ENCODE measurements at regions not wholly inside any gene's neighbourhood (a gene's known extent, or its start where the extent isn't known, plus 50 kb on each side); places are given as distances from the start of the nearest gene placed in this dataset.
"Not testable (repeated sequence)": the region's sequence is repeated elsewhere in the genome, so short reads cannot be mapped to it uniquely, and the experiment has no call there.

DNA sequence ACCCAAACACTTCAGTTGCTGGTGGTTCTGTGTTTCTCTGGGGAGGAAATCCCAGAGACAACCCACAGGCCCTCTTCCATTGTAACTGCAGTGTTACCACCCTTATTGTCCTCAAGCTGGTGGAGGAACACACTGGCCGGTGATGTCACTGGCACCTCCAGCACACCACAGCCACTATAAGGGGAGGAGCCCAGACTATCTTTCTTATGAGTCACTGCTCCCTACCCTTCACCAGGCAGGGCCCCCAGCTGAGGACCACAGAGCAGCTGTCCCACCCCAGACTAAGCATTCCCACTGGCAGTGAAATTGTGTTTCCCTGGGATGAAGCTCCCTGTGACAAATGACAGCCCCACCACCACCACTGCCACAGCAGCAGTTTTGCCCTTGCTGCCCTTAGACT is 171.8 kb upstream of the FGF16 start:
- WGBS, 2 donors = 83% methylated on average over 1 of the region's 1 CpG; no CpG with 5 or more reads in 1 of the 2 donors
- Histone ChIP-seq H3K27me3 (no peaks in the 10 kb centered on the region), H3K4me3 (no peak overlapping the region), H3K27ac (no peak overlapping the region), H3K4me1 (no peaks in the 10 kb centered on the region), H3K9me3 (no peaks in the 10 kb centered on the region), H3K36me3 (ENCODE audit: low read depth, missing control alignments) (no peaks in the 10 kb centered on the region)
- no peak for DNase-seq
- TF ChIP-seq, protein P1, sequence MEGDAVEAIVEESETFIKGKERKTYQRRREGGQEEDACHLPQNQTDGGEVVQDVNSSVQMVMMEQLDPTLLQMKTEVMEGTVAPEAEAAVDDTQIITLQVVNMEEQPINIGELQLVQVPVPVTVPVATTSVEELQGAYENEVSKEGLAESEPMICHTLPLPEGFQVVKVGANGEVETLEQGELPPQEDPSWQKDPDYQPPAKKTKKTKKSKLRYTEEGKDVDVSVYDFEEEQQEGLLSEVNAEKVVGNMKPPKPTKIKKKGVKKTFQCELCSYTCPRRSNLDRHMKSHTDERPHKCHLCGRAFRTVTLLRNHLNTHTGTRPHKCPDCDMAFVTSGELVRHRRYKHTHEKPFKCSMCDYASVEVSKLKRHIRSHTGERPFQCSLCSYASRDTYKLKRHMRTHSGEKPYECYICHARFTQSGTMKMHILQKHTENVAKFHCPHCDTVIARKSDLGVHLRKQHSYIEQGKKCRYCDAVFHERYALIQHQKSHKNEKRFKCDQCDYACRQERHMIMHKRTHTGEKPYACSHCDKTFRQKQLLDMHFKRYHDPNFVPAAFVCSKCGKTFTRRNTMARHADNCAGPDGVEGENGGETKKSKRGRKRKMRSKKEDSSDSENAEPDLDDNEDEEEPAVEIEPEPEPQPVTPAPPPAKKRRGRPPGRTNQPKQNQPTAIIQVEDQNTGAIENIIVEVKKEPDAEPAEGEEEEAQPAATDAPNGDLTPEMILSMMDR (IDR thresholded peaks at IDR 0.05) = no peak
- intact Hi-C loops (cut with DNase I; ENCODE audit: low total_unique reads) = no loop called here

DNA sequence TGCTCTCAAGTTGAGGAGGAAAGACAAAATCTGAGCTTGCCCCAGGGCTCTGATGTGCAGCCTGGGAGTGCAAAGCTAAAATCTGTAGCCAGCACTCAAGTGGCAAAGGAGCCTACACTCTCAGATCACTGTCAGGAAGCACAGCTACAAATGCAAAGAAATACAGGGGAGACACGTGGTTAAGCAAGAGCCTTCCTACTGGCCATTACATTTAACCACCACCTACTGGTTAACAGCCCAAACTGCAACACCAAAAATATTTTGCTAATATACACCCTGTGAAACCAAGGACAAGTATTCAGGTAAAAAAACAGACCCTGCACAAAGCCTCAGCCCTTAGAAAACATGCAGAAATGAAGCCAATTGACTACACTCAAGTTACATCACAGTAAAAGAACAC is 170.4 kb upstream of the FGF16 start:
- intact Hi-C loops (cut with DNase I; ENCODE audit: low total_unique reads) = no loop called here
- WGBS, 2 donors = 0% methylated on average over 1 of the region's 1 CpG; no CpG with 5 or more reads in 1 of the 2 donors
- Histone ChIP-seq H3K4me3 (no peak overlapping the region), H3K9me3 (no peaks in the 10 kb centered on the region), H3K27ac (no peak overlapping the region), H3K4me1 (no peaks in the 10 kb centered on the region), H3K36me3 (ENCODE audit: low read depth, missing control alignments) (no peaks in the 10 kb centered on the region), H3K27me3 (no peaks in the 10 kb centered on the region)
- DNase-seq = no peak
- TF ChIP-seq, protein P1 (IDR thresholded peaks at IDR 0.05) = no peak
- TF ChIP-seq POLR2A (IDR thresholded peaks at IDR 0.05) = no peak

GRCh38 chrX:77277911-77278310 is 169.3 kb upstream of the FGF16 start:
- TF ChIP-seq POLR2A (IDR thresholded peaks at IDR 0.05) = no peak
- no peak overlapping the region for H3K4me3 ChIP-seq
- DNase-seq = no peak
- H3K9me3 ChIP-seq = no peaks in the 10 kb centered on the region
- H3K36me3 ChIP-seq (ENCODE audit: low read depth, missing control alignments) = no peaks in the 10 kb centered on the region
- no peaks in the 10 kb centered on the region for H3K27me3 ChIP-seq
- intact Hi-C loops (cut with DNase I; ENCODE audit: low total_unique reads) = no loop called here
- no peaks in the 10 kb centered on the region for H3K4me1 ChIP-seq
- H3K27ac ChIP-seq = no peak overlapping the region
- 48 to 73% methylated on average over 2 of the region's 2 CpGs for WGBS, 2 donors

- H3K4me1 ChIP-seq; intact Hi-C loops (cut with DNase I; ENCODE audit: low total_unique reads); H3K27me3 ChIP-seq; H3K36me3 ChIP-seq (ENCODE audit: low read depth, missing control alignments); DNase-seq; H3K27ac ChIP-seq; H3K4me3 ChIP-seq; H3K9me3 ChIP-seq: not testable (repeated sequence)
- WGBS, 2 donors = no CpG with 5 or more reads among the region's 19 CpGs
Observed at GRCh38 chrX:77279373-77279772, 167.8 kb upstream of the FGF16 start.

GRCh38 chrX:77293331-77293995 is 153.7 kb upstream of the FGF16 start:
- WGBS, 2 donors = 59 to 67% methylated on average over 4 of the region's 4 CpGs
- Histone ChIP-seq H3K27me3 (no peaks in the 10 kb centered on the region), H3K4me1 (no peaks in the 10 kb centered on the region), H3K36me3 (ENCODE audit: low read depth, missing control alignments) (no peaks in the 10 kb centered on the region), H3K9me3 (no peaks in the 10 kb centered on the region), H3K27ac (no peak overlapping the region), H3K4me3 (no peak overlapping the region)
- TF ChIP-seq, protein P1 (IDR thresholded peaks at IDR 0.05) = no peak
- TF ChIP-seq POLR2A (IDR thresholded peaks at IDR 0.05) = no peak
- intact Hi-C loops (cut with DNase I; ENCODE audit: low total_unique reads) = no loop called here
- DNase-seq = no peak

DNA sequence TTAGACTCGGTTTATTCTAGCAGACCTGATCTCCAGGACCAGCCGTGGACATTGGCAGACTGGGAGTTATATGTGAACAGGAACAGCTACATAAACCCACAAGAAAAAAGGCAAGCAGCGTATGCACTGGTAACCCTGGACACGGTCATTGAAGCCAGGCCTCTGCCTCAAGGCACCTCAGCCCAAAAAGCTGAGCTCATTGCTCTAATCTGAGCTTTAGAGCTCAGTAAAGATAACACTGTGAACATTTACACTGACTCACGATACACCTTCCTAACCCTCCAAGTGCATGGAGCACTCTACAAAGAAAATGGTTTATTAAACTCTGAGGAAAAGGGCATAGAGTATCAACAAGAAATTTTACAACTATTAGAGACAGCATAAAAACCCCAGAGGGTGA is 148.9 kb upstream of the FGF16 start:
- no peak overlapping the region for H3K4me3 ChIP-seq
- no peak for DNase-seq
- no peaks in the 10 kb centered on the region for H3K9me3 ChIP-seq
- H3K27me3 ChIP-seq = no peaks in the 10 kb centered on the region
- H3K4me1 ChIP-seq = no peaks in the 10 kb centered on the region
- no peak overlapping the region for H3K27ac ChIP-seq
- TF ChIP-seq POLR2A (IDR thresholded peaks at IDR 0.05) = no peak
- TF ChIP-seq, protein P1 (IDR thresholded peaks at IDR 0.05) = no peak
- intact Hi-C loops (cut with DNase I; ENCODE audit: low total_unique reads) = no loop called here
- 72 to 100% methylated on average over 2 to 5 of the region's 5 CpGs for WGBS, 2 donors
- no peaks in the 10 kb centered on the region for H3K36me3 ChIP-seq (ENCODE audit: low read depth, missing control alignments)

Data from testis (tissue), 2 donors.